ENCODE measurements at regions not wholly inside any gene's neighbourhood (a gene's known extent, or its start where the extent isn't known, plus 50 kb on each side); places are given as distances from the start of the nearest gene placed in this dataset.

DNA sequence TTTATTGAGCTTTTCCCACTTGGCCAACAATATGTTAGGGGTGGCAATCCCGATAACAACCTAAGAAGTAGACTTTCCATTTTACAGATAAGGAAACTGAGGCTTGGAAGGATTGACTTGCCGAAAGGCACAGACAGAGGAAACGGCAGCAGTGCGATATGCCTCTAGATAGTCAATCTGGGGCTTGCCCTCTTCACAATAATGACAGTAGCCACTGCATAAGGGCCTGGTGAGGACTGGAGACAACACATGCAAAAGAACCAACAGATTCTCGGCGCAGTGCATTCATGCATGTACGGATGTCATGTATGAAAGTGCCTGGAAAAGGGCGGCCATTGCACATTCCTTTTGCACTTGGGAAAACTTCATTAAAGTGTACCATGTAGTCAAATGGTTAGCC is 811.2 kb downstream of the RNF144A start:
- no peak for TF ChIP-seq JUND (IDR thresholded peaks at IDR 0.05; ENCODE audit: low read depth)
- no peak for DNase-seq (ENCODE audit: low read depth in 1 of 2, low spot score in 1 of 2)
- in situ Hi-C loops (cut with HindIII; ENCODE audit: low pct_unique_long_range_greater_than_20kb, low sequenced_read_pairs) = no loop called here

DNA sequence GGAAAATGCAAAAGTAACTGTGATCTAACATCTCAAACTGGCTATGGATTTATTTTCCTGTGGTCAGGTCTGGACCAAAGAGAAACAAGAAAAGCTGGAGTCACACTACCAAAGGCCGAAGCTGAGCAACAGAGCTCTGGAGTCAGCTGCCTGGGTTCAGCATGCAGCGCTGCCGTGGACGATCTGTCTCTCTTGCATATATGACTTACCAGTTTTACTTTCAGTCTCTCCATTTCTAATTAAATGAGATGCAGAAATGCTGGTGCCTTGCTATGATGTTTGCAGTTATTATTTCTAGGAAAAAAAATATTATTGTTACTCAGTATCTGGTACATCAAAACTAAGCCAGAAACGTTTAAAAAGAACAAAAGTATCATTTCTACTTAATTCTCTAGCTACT is 813.2 kb downstream of the RNF144A start:
- TF ChIP-seq JUND (IDR thresholded peaks at IDR 0.05; ENCODE audit: low read depth) = no peak
- no peak for DNase-seq (ENCODE audit: low read depth in 1 of 2, low spot score in 1 of 2)
- in situ Hi-C loops (cut with HindIII; ENCODE audit: low pct_unique_long_range_greater_than_20kb, low sequenced_read_pairs) = no loop called here

DNA sequence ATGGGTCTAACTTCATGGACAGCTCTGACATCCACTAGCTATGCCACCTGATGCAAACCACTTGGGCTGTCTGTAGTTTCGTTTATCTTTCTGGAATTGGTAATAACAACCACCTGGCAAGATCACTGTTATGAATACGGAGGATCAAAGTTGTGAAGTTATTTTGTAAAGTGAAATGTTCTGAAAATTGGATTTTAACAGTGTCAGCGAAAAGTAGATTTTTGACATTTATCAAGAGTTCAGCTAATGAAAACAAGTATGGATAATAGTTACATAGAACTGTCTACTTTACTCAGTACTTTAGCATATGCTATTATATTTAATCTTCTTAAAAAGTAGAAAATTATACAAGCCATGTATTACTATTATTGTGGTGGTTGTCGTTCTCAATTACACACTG is 813.8 kb downstream of the RNF144A start:
- in situ Hi-C loops (cut with HindIII; ENCODE audit: low pct_unique_long_range_greater_than_20kb, low sequenced_read_pairs) = no loop called here
- DNase-seq (ENCODE audit: low read depth in 1 of 2, low spot score in 1 of 2) = no peak
- TF ChIP-seq JUND (IDR thresholded peaks at IDR 0.05; ENCODE audit: low read depth) = no peak

DNA sequence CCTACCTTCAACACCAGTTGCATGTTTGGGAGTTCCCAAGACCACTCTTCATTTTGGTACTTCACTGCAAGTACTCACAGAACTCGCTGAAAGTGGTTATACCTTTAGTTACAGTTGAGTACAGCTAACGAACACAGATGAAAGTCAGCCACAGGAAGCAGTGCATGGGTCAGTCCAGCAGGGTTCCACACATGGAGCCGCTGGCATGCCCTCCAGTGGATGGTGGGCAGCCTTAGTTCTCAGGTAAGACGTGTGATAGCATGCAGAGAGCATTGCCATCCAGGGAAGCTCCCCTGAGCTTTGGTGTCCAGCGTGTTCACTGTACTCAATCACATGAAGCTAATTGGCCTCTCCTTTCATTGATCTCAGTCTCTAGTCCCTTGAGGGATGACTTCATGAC is 815.3 kb downstream of the RNF144A start:
- DNase-seq (ENCODE audit: low read depth in 1 of 2, low spot score in 1 of 2) = no peak
- no peak for TF ChIP-seq JUND (IDR thresholded peaks at IDR 0.05; ENCODE audit: low read depth)
- in situ Hi-C loops (cut with HindIII; ENCODE audit: low pct_unique_long_range_greater_than_20kb, low sequenced_read_pairs) = no loop called here

DNA sequence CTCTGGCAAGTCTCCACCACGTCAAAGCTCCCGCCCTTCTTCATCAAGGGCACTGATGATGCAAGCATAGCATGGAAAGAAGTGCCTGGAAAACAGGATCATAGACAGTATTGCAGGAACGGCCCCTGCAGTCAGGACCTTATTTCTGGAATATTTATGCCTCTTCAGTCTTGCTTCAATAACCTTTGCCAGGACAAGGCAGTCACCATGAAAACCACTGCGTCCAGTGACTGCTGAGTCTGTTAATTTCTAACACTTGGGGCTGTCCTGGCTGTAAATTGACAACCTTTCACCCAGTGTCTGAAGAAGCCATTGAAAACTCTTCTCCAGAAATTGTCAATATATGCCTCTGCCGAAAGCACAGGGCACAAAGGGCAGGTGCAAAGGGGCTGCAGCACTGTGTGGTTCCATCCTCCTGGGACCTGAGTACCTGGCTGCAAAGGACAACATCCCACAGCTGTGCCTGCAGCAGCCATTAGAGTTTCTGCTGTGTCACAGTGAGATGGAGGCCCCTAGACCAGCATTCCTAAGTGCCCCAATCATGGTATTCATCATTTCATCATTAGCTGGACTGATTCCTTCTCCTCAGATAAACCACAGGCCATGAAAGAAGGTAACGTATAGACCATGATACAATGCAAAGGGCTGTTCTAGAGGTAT is 819.6 kb downstream of the RNF144A start:
- TF ChIP-seq JUND (IDR thresholded peaks at IDR 0.05; ENCODE audit: low read depth) = no peak
- in situ Hi-C loops (cut with HindIII; ENCODE audit: low pct_unique_long_range_greater_than_20kb, low sequenced_read_pairs) = no loop called here
- no peak for DNase-seq (ENCODE audit: low read depth in 1 of 2, low spot score in 1 of 2)

DNA sequence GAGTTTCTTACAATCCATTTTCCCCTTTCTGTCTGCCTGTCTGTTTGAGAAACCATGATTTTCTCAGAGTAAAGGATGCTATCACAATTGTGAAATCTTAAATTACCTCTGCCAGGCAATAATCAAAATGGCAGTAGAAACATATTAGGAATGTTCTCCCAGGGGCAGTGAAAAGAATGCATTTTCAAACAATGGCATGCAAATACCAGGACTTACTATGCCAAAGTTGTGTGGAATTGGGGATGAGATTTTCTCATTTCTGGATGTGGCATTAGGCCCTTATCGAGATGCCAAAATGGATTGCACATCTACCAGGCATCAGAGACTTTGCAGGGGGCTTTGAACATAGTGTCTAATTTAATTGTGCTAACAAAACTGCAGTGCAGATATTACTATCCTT is 821.4 kb downstream of the RNF144A start:
- no peak for DNase-seq (ENCODE audit: low read depth in 1 of 2, low spot score in 1 of 2)
- TF ChIP-seq JUND (IDR thresholded peaks at IDR 0.05; ENCODE audit: low read depth) = no peak
- in situ Hi-C loops (cut with HindIII; ENCODE audit: low pct_unique_long_range_greater_than_20kb, low sequenced_read_pairs) = no loop called here

DNA sequence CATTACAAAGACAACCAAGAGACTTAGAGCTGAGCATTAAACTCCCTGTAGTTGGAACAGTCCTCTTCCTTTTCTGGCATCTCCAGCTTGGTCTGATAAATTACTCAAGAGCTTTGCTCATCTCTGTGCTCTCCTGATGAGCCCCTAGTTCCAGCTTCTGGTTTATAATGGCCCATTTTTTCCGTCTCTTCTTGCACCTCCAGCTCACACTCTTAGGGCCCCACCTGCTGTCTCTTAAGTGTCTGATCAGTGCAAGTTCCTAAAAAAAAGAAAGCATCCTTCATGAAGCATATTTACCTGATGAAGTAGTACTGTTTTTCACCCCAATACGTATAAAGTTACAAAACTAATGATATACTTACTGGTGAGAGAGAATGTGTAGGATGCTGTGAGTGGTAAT is 822.9 kb downstream of the RNF144A start:
- TF ChIP-seq JUND (IDR thresholded peaks at IDR 0.05; ENCODE audit: low read depth) = no peak
- DNase-seq (ENCODE audit: low read depth in 1 of 2, low spot score in 1 of 2) = no peak
- in situ Hi-C loops (cut with HindIII; ENCODE audit: low pct_unique_long_range_greater_than_20kb, low sequenced_read_pairs) = no loop called here

DNA sequence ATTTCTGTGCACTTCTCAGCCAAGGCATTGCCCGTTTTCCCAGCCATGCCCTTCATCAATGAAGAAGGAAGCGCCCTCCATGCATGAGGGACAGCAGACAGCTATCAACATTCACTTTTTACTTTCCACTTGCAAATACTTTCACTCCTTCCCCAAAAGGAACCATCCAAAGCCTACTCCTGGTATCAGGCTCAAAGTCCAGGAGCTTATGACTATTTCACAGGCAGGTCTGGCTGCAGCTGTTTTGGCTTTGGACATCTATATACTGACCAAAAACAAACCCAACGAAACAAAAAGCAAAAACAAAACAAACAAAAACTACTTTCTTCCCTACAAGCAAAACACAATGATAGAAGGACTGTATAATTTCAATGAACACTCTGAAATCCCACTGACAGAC is 825.1 kb downstream of the RNF144A start:
- DNase-seq (ENCODE audit: low read depth in 1 of 2, low spot score in 1 of 2) = no peak
- in situ Hi-C loops (cut with HindIII; ENCODE audit: low pct_unique_long_range_greater_than_20kb, low sequenced_read_pairs) = no loop called here
- TF ChIP-seq JUND (IDR thresholded peaks at IDR 0.05; ENCODE audit: low read depth) = no peak

DNA sequence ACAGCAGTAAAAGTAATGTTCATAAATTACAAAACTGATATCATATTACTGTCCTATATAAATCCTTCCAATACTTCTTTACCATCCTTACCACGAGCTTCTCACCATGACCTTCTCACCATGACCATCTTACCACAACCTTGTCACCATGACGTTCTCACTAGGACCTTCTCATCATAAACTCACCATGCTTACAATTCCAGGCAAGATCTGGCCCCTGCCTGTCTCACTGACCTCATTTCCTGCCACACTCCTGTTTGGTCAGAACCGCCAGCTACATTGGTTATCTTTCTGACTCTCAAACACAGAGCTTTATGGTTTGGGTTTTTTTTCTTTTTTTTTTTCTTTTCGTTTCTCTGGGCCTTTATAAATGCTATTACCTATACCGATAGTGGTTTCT is 827.6 kb downstream of the RNF144A start:
- no peak for DNase-seq (ENCODE audit: low read depth in 1 of 2, low spot score in 1 of 2)
- in situ Hi-C loops (cut with HindIII; ENCODE audit: low pct_unique_long_range_greater_than_20kb, low sequenced_read_pairs) = no loop called here
- no peak for TF ChIP-seq JUND (IDR thresholded peaks at IDR 0.05; ENCODE audit: low read depth)

DNA sequence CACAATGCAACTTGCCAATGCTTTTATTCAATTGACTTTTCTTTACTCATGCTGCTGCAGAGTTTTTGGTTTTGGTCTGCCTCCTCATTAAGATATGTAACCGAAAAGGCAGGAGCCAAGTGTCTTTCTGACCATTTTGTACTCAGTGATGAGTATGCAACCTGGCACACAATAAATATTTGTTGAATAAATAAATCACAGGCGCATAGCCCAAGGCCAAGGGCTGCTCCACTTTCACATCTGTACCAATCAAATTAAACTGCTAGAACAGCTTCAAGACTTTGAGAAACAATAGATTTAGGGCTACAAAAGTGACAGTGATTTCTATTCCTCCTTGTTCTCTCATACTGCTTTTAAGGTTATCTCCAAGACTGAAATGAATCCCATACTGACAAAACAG is 828.2 kb downstream of the RNF144A start:
- in situ Hi-C loops (cut with HindIII; ENCODE audit: low pct_unique_long_range_greater_than_20kb, low sequenced_read_pairs) = no loop called here
- TF ChIP-seq JUND (IDR thresholded peaks at IDR 0.05; ENCODE audit: low read depth) = no peak
- DNase-seq (ENCODE audit: low read depth in 1 of 2, low spot score in 1 of 2) = peak in 1 of 2 experiments; percentile 70

DNA sequence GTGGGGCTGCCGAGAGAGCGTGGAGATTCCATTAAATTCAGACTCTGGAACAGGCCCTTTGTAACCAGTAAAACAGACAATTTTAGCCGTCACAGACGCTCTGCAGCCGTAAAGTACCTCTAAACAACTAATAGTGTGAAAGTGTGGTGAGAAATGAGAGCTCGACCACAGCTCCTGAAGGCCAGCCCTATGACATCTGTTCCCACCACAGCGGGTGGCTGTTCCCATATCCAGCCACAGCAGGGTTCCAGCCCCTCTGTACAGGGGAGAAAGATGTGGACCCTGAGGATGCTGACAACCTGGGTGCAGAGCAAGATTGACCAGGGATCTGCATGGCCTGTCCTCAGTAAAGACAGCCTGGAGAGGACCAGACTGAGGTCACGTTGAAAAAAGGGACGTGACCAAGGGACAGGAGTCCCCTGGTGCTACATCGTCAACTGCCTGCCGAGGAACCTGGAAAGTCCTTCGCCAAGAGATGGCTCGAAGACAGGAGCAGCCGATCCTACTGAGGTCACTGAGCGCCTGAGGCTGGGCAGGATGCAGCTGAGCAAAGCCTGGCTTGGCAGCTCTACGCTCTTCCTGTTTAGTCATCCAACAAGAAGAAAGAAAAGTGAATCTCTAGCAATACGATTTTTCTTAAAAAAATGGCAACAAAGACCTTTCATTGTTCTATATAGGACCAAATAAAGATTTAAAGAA is 831.7 kb downstream of the RNF144A start:
- in situ Hi-C loops (cut with HindIII; ENCODE audit: low pct_unique_long_range_greater_than_20kb, low sequenced_read_pairs) = no loop called here
- no peak for TF ChIP-seq JUND (IDR thresholded peaks at IDR 0.05; ENCODE audit: low read depth)
- DNase-seq (ENCODE audit: low read depth in 1 of 2, low spot score in 1 of 2) = peak in 1 of 2 experiments; percentile 88

DNA sequence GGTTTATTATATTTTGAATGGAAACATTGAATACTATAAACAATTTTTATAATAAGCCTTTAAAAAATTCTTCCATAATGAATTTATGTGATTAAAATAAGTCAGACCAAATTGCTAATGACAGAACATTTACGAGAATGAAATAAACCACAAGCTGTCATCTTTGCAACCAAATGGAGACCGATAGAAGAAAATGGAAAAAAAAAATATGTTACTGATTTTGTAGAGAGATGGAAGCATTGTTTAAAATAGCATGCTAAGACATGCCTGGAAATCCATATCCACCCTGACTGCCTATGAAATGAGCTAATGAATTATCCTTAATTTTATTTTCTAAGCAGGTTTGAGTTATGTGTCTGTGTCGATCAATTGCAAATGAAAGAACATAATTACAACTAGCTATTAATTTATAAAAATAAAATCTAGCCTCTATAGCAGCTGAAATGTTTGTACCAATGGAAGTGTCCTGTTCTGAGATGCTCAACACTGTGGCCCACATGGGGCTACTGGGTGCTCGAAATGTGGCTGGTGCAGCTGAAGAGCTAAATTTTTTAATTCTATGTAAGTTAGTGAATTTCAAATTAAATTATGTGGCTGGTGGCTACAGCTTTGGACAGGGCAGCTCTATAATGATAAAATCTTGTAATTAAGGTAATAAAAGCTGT is 832.8 kb downstream of the RNF144A start:
- TF ChIP-seq JUND (IDR thresholded peaks at IDR 0.05; ENCODE audit: low read depth) = no peak
- no peak for DNase-seq (ENCODE audit: low read depth in 1 of 2, low spot score in 1 of 2)
- in situ Hi-C loops (cut with HindIII; ENCODE audit: low pct_unique_long_range_greater_than_20kb, low sequenced_read_pairs) = no loop called here

DNA sequence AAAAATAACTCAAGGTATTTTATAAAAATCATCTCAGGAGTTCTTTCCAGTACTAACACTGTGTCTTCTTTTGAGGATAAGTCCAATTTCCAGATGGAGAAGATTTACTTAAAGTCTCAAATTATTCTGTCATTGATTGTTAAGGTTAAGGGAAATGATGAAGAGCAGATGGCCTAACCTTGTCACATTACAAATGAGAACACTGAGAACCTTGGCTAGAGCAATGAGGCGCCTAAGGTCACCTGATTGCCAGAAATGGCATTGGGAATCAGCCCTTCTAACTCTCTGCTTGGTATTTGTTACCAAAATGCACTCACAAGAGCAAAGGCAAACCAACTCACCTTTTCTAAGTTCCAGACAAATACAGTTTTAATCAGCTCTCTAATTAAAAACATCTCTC is 835.1 kb downstream of the RNF144A start:
- TF ChIP-seq JUND (IDR thresholded peaks at IDR 0.05; ENCODE audit: low read depth) = no peak
- DNase-seq (ENCODE audit: low read depth in 1 of 2, low spot score in 1 of 2) = no peak
- in situ Hi-C loops (cut with HindIII; ENCODE audit: low pct_unique_long_range_greater_than_20kb, low sequenced_read_pairs) = no loop called here

Data from T47D (cell line).